HG02798 (cell line): ENCODE measurements at regions not wholly inside any gene's neighbourhood (a gene's known extent, or its start where the extent isn't known, plus 50 kb on each side); places are given as distances from the start of the nearest gene placed in this dataset.

Experiments
- ATAC-seq: cut with Tn5 transposase; IDR thresholded peaks from one replicate; pipeline ENCODE4 v1.9.1; 2021; ENCODE audit warnings: mild to moderate bottlenecking; ENCODE audit not compliant: unreplicated experiment, poor library complexity

- ATAC-seq: no peak
Observed at GRCh38 chr6:71577766-71578165, 289.2 kb downstream of the OGFRL1 start.

DNA sequence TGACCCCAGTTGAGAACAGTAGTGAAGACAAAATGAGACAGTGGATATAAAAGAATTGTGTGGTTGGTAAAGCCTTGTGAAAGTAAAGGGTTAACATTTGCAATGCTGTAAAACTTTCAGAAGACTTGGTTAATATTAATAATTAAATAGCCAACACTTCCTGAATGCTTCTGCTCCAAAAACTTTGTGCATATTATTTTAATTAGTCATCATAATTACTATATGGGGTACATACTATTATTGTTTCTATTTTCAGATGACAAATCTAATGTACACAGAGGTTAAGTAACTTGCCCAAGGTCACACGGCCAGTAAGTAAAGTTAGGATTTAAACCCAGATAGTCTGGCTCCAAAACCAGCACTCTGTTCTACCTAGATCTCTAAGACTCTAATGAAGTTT is 291.3 kb downstream of the OGFRL1 start:
- ATAC-seq: no peak

- no peak for ATAC-seq
Observed at GRCh38 chr6:71582820-71583219, 294.2 kb downstream of the OGFRL1 start.

DNA sequence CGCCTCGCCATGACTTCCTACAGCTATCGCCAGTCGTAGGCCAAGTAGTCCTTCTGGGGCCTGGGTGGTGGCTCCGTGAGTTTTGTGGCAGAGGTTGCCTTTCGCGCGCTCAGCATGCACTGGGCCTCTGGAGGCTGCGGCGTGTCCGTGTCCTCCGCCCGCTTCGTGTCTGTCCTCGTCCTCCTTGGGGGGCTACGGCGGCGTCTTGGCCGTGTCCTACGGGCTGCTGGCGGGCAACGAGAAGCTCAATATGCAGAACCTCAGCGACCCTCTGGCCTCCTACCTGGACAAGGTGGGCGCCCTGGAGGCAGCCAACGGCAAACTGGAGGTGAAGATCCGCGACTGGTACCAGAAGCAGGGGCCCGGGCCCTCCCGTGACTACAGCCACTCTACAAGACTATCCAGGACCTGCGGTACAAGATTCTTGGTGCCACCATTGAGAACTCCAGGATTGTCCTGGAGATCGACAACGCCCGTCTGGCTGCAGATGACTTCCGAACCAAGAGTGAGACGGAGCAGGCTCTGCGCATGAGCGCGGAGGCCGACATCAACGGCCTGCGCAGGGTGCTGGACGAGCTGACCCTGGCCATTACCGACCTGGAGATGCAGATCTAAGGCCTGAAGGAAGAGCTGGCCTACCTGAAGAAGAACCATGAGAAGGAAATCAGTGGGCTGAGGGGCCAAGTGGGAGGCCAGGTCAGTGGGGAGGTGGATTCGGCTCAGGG is 296.3 kb downstream of the OGFRL1 start:
- no peak for ATAC-seq

- no peak for ATAC-seq
Observed at GRCh38 chr6:71585472-71585871, 296.9 kb downstream of the OGFRL1 start.

GRCh38 chr6:71588490-71588889 is 297.9 kb upstream of the RIMS1 start:
- no peak for ATAC-seq

GRCh38 chr6:71589254-71589653 is 297.1 kb upstream of the RIMS1 start:
- no peak for ATAC-seq

DNA sequence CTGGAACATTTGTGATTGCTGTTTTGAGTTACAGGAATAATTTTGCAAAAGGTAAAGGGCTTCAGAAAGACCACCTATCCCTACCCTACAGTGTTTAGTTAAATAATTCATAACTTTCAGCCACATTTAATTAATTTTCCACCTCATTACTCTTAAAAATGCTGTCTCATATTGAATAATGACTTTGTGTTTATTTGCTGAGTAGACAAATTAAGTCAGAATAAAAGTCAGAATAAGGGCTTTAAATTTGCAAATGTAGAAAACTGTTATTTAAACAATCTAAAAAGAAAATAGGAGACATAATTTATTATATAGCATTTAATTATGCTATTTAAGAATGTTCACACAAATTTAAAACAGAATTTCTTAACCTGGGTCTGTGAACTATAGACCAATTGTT is 293.7 kb upstream of the RIMS1 start:
- no peak for ATAC-seq

DNA sequence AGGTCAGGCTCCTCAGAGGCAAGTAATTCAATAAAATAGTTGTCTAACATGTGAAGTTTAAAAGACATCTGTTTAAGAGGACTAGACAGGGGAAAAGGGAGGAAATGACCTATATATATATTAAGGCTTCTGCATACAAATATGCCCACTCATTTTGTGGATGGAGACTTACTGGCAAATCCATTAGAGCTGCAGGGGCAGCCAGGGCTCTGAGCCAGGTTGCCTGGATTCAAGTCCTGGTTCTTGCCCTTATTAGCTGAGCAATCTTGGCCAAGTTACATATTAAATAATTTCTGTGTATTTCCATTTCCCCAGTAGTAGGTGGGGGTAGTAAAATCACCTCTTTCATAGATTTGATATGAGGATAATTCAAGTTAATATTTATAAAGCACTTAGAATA is 287.0 kb upstream of the RIMS1 start:
- no peak for ATAC-seq

DNA sequence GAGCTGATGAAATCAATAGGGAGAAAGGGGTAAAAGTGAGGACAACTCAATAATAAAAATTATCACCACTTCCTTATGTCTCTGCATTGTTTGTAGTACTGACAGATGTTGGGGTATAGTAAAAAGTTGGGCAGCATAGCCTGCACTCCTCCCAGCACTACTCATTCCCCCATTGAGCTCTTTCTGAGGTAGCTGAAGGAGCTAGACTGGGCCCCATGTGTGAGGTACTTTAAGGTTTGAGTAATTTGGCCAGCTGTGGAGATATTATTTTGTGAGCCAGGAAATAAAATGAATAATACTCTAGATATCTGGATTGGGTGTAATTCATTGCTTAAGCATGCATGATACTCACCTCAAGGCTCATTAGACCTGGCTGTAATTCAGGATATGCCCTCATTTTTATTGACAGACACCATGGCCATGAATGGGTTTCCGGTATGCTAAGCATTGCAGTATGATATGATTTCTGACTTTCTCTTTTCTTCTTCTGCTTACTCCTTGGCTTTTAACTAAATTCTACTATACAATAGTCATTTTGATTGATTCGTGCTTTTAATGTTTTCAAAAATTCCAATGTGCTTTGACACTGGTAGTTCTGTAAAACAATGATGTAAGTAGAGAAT is 283.9 kb upstream of the RIMS1 start:
- no peak for ATAC-seq

GRCh38 chr6:71603021-71603420 is 283.3 kb upstream of the RIMS1 start:
- no peak for ATAC-seq

- no peak for ATAC-seq
Observed at GRCh38 chr6:71608646-71609045, 277.7 kb upstream of the RIMS1 start.

- ATAC-seq: no peak
Observed at GRCh38 chr6:71619836-71620235, 266.5 kb upstream of the RIMS1 start.

DNA sequence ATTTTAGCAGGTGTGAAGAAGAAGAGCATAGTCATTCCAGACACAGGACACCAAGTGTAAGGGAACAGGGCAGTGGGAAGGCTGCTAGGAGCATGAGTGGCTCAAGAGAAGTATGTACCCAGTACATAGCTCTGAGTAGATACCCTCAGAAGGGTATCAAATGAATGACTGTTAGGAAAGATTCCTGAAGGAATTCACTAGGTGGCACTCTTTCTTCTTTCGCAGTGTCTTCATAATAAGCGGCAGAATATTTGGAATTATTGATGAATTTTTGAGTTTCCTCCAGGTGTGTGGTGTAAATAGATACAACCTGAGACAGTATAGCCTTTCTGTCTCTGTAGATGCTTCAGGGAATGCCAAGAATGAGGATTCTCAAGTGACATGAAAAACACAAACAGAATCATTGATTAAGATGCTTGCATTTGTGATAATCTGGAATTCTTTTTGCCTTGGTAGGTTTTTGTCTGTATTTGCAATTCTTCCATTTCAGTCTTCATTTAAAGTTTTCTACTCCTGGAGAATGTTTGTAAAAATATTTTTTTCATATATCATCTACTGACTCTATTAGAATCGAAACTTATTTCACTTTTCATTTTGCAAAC is 264.3 kb upstream of the RIMS1 start:
- no peak for ATAC-seq

- ATAC-seq: no peak
Observed at GRCh38 chr6:71642120-71642519, 244.2 kb upstream of the RIMS1 start.

DNA sequence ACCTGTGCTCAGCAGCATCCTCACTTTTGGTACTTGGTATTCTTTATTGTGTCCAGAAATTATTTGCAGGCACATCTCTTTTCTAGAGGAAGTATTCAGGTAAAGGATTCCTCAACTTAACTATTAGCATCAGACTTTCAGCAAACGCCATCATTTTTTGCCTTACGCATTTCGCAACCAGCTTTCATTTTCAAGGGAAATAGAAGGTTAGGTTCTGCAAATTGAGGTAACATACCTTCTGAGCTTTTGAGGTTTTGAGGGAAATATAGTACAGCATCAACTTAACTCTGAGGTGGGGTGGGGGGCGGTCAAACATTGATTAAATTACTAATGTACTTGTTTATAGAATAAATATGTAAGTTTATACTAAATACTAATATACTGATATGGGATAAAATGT is 243.6 kb upstream of the RIMS1 start:
- no peak for ATAC-seq

DNA sequence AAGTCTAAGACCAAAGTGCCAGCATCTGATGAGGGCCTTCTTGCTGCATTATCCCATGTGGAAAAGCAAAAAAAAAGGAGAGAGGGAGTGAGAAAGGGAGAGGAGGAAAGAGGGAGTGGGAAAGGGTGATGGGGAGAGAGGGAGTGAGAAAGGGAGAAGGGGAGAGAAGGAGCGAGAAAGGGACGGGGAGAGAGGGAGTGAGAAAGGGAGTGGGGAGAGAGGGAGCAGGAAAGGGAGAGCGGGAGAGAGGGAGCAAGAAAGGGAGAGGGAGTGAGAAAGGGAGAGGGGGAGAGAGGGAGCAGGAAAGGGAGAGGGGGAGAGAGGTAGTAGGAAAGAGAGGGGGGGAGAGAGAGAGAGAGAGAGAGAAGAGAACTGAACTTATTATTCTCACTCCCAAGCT is 241.1 kb upstream of the RIMS1 start:
- no peak for ATAC-seq

DNA sequence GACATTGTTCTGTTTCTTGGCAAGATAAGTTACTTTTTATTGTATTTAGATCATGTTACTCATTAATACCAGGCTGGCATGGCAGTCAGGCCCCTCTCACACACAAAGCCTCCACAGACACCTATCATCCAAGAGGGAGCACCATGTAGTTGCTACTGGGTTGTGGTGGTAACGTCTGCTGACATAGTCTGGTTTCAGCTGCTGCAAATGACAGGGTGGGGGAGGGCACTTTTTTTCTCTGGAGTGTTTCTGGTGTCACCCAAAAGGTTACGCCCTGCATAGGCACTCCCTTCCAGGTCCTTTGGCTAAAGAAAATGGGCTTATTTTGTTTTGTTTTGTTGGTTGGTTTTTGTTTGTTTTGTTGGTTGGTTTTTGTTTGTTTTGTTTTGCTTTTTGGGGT is 236.4 kb upstream of the RIMS1 start:
- ATAC-seq: no peak

GRCh38 chr6:71651636-71652035 is 234.7 kb upstream of the RIMS1 start:
- no peak for ATAC-seq

DNA sequence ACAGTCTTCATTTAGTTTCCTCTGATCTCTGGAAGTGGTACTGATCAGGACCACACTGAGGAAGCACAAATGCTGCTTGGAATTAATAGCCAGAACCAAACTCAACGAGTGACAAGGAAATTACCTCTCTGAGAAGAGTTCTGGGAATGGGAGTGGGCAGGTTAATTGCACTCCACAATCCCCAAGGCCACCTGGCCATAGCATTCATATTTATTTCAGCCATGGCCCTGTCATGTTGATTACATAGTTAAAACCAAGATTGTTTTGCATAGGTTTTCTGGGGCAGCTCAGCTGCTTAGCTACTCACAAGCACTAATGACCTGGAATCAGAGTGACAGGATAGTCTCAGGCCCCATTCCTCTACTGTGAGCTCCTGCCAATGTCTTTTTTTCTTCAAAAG is 230.2 kb upstream of the RIMS1 start:
- no peak for ATAC-seq

DNA sequence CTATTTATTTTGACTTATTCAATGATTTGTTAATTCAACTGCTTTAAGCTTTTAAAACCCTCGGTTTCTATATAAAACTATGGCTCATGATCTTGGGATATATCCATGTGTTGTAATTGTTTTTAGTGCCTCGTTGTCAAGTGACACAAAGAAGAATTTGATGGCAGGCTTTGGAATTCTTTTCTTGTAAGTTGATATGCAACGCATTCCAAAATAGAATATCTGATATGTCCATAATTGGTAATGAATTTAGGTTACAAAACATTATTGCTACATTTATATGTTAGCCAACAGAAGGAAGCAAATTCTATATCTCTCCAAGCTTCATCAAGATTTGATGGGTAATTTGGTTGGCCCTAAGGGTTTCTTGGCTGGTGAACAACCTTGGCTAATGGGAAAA is 220.4 kb upstream of the RIMS1 start:
- no peak for ATAC-seq

- no peak for ATAC-seq
Observed at GRCh38 chr6:71672876-71673275, 213.5 kb upstream of the RIMS1 start.
